NB4 (cell line): ENCODE measurements at regions not wholly inside any gene's neighbourhood (a gene's known extent, or its start where the extent isn't known, plus 50 kb on each side); places are given as distances from the start of the nearest gene placed in this dataset.

ENCODE experiments used
- MYC ChIP-seq: IDR thresholded peaks from 2 replicates; pipeline ENCODE4 v1.6.1; 2011; ENCODE audit warnings: low read depth, low read length
- POLR2A ChIP-seq: IDR thresholded peaks from 2 replicates; pipeline ENCODE4 v1.6.1; 2011; ENCODE audit warnings: mild to moderate bottlenecking; ENCODE audit not compliant: insufficient read length; ENCODE audit errors: extremely low read depth
- TF ChIP-seq, protein P1 (sequence below): IDR thresholded peaks from one replicate; pipeline ENCODE4 v1.5.1; 2012; ENCODE audit warnings: low read depth, low read length
- TF ChIP-seq, protein P2 (sequence below): IDR thresholded peaks from 2 replicates; pipeline ENCODE4 v1.6.1; 2011; ENCODE audit warnings: low read depth, low read length

DNA sequence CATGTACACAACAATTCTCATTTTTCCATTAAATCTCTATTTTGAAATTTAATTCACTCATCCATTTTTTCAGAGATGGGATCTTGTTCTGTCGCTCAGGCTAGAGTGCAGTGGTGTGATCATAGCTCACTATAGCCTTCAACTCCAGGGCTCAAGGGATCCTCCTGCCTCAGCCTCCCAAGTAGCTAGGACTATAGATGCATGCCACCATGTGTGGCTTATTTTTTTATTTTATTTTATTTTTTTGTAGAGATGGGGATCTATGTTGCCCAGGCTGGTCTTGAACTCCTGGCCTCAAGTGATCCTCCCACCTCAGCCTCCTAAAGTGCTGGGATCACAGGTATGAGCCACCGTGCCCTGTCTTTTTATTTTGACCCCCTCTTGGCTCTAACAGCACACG is 203.8 kb upstream of the KLF14 start:
- TF ChIP-seq, protein P1, sequence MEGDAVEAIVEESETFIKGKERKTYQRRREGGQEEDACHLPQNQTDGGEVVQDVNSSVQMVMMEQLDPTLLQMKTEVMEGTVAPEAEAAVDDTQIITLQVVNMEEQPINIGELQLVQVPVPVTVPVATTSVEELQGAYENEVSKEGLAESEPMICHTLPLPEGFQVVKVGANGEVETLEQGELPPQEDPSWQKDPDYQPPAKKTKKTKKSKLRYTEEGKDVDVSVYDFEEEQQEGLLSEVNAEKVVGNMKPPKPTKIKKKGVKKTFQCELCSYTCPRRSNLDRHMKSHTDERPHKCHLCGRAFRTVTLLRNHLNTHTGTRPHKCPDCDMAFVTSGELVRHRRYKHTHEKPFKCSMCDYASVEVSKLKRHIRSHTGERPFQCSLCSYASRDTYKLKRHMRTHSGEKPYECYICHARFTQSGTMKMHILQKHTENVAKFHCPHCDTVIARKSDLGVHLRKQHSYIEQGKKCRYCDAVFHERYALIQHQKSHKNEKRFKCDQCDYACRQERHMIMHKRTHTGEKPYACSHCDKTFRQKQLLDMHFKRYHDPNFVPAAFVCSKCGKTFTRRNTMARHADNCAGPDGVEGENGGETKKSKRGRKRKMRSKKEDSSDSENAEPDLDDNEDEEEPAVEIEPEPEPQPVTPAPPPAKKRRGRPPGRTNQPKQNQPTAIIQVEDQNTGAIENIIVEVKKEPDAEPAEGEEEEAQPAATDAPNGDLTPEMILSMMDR, result no peak
- TF ChIP-seq POLR2A (no peak), MYC (no peak)
- TF ChIP-seq, protein P2, sequence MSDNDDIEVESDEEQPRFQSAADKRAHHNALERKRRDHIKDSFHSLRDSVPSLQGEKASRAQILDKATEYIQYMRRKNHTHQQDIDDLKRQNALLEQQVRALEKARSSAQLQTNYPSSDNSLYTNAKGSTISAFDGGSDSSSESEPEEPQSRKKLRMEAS, result no peak
